Activated CD4-positive, alpha-beta T cell treated with anti-CD3 and anti-CD28 coated beads, Interleukin-2, amount 10 ng/mL, durations not matched to agents 24 days and 14 days (primary cell): ENCODE measurements at regions not wholly inside any gene's neighbourhood (a gene's known extent, or its start where the extent isn't known, plus 50 kb on each side); places are given as distances from the start of the nearest gene placed in this dataset.
A peak's percentile ranks its signal among the peaks of the same experiment; 100 is the strongest.
"Not testable (repeated sequence)": the region's sequence is repeated elsewhere in the genome, so short reads cannot be mapped to it uniquely, and the experiment has no call there.

Experiments used
- DNase-seq: peaks from one replicate; pipeline ENCODE4 v3.0.0; 2022
- H3K27ac Mint-ChIP-seq: one replicate; pipeline ENCODE4 v1.8.0; 2022; ENCODE audit warnings: mild to moderate bottlenecking, mixed read lengths
- H3K27me3 Mint-ChIP-seq: one replicate; pipeline ENCODE4 v1.8.0; 2022; ENCODE audit warnings: mixed read lengths
- H3K36me3 Mint-ChIP-seq: one replicate; pipeline ENCODE4 v1.8.0; 2022; ENCODE audit warnings: low read depth, mild to moderate bottlenecking, mixed read lengths
- H3K4me1 Mint-ChIP-seq: one replicate; pipeline ENCODE4 v1.8.0; 2021; ENCODE audit warnings: mixed read lengths
- H3K4me3 Mint-ChIP-seq: one replicate; pipeline ENCODE4 v1.8.0; 2022; ENCODE audit warnings: mild to moderate bottlenecking, moderate library complexity, mixed read lengths
- H3K9me3 Mint-ChIP-seq: one replicate; pipeline ENCODE4 v1.8.0; 2021; ENCODE audit warnings: mixed read lengths
- intact Hi-C: fragments of 100-400 bp; cut with micrococcal nuclease; formaldehyde crosslinking; loops from one replicate; pipeline ENCODE4 v1.15.1; 2023

DNA sequence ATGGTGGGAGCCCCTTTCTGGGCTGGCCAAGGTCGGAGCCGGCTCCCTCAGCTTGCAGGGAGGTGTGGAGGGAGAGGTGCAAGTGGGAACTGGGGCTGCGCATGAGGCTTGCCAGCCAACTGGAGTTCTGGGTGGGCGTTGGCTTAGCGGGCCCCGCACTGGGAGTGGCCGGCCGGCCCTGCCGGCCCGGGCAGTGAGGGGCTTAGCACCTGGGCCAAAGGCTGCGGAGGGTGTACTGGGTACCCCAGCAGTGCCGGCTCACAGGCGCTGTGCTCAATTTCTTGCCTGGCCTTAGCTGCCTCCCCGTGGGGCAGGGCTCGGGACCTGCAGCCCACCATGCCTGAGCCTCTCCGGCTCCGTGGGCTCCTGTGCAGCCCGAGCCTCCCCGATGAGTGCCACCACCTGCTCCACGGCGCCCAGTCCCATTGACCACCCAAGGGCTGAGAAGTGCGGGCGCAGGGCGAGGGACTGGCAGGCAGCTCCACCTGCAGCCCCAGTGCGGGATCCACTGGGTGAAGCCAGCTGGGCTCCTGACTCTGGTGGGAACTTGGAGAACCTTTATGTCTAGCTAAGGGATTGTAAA lies 113.1 kb downstream of the PSAT1 start:
- DNase-seq, intact Hi-C loops, H3K9me3 Mint-ChIP-seq, H3K4me1 Mint-ChIP-seq, H3K4me3 Mint-ChIP-seq, H3K36me3 Mint-ChIP-seq, H3K27ac Mint-ChIP-seq, H3K27me3 Mint-ChIP-seq: not testable (repeated sequence)

DNA sequence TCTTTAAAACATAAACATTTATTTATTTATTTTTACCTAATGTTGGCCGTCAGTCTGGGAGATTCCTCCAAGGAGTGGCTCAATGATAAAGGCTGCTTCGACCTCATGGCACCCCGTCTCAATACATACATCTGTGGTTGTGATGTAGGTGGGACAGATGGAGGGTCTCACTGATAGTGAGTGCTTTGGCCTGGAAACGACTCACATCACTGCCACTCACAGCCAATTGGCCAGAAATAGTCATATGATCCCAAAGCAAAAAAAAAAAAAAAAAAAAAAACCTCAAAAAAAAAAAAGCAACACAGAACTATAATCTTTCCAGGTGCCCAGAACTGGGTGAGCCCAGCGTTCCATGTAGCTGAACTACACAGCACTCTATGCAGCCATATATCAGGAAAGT lies 125.4 kb downstream of the PSAT1 start:
- DNase-seq, result no peak
- intact Hi-C loops, result no loop called here
- Mint-ChIP-seq H3K27me3 (peaks cover 9% of the 10 kb centered on the region), H3K4me3 (no peak overlapping the region), H3K36me3 (no peaks in the 10 kb centered on the region), H3K9me3 (peaks cover 2% of the 10 kb centered on the region), H3K4me1 (no peaks in the 10 kb centered on the region), H3K27ac (no peak overlapping the region)

DNA sequence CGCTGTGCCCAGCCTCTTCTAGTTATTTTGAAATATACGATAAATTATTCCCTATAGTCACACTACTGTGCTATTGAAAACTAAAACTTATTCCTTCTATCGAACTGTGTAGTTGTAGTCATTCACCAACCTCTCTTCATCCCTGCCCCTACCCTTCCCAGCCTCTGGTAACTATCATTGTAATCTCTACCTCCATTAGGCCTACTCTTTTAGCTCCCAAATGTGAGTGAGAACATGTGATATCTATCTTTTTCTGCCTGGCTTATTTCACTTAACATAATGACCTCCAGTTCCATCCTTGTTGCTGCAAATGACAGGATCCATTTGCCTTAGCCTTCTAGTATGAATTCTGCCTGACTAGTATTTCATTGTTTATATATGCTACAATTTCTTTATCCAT lies 127.4 kb downstream of the PSAT1 start:
- Mint-ChIP-seq H3K4me1 (peaks cover 8% of the 10 kb centered on the region), H3K27me3 (peaks cover 7% of the 10 kb centered on the region), H3K4me3 (no peak overlapping the region), H3K27ac (no peak overlapping the region), H3K36me3 (no peaks in the 10 kb centered on the region), H3K9me3 (peaks cover 9% of the 10 kb centered on the region)
- intact Hi-C loops, result no loop called here
- no peak for DNase-seq

DNA sequence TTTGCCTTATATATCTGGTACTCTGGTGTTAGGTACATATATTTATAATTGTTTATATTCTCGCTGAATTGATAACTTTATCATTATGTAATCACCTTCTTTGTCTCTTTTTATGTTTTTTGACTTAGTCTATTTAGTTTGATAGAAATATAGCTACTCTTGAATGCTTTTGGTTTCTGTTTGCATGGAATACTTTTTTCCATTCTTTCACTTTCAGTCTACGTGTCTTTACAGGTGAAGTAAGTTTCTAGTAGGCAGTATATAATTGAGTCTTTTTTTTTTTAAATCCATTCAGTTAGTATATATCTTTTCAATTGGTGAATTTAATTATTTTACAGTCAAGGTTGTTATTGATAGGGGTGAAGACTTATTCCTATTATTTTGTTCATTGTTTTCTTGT lies 131.7 kb downstream of the PSAT1 start:
- Mint-ChIP-seq H3K9me3 (peaks cover 10% of the 10 kb centered on the region), H3K4me3 (peak overlapping the region; percentile 14), H3K36me3 (no peaks in the 10 kb centered on the region), H3K4me1 (peaks cover 8% of the 10 kb centered on the region), H3K27ac (no peak overlapping the region), H3K27me3 (peaks cover 9% of the 10 kb centered on the region)
- intact Hi-C loops, result no loop called here
- no peak for DNase-seq

DNA sequence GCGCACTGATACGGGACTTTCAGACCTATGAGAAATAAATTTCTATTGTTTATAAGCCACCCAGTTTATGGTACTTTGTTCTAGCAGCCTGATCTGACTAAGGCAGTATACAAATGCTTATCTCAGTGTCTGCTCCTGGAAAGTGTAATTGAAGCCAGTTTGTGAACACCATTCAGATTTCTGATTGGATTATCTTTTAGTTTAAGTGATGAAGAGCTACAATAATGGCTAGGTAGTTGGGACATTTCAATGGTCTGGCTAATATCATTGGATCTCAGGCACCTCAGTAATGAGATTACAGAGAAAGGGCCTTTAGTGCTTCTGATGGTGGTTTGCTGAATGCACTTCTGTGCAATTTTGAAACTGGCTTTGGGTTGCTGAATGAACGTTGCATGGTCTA lies 133.5 kb downstream of the PSAT1 start:
- Mint-ChIP-seq H3K27me3 (peaks cover 9% of the 10 kb centered on the region), H3K9me3 (peaks cover 10% of the 10 kb centered on the region), H3K4me1 (peaks cover 8% of the 10 kb centered on the region), H3K27ac (no peak overlapping the region), H3K36me3 (no peaks in the 10 kb centered on the region), H3K4me3 (no peak overlapping the region)
- no peak for DNase-seq
- intact Hi-C loops, result no loop called here

DNA sequence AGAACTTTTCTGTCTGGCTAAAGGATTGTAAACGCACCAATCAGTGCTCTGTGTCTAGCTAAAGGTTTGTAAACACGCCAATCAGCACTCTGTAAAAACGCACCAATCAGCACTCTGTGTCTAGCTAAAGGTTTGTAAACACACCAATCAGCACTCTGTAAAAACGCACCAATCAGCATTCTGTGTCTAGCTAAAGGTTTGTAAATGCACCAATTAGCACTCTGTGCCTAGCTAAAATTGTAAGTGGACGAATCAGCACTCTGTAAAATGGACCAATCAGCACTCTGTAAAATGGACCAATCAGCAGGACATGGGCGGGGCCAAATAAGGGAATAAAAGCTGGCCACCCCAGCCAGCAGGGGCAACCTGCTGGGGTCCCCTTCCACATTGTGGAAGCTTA lies 134.1 kb downstream of the PSAT1 start:
- H3K36me3 Mint-ChIP-seq, H3K4me1 Mint-ChIP-seq, H3K27ac Mint-ChIP-seq, H3K27me3 Mint-ChIP-seq, H3K4me3 Mint-ChIP-seq, DNase-seq, intact Hi-C loops: not testable (repeated sequence)
- H3K9me3 Mint-ChIP-seq, result peaks cover 10% of the 10 kb centered on the region

DNA sequence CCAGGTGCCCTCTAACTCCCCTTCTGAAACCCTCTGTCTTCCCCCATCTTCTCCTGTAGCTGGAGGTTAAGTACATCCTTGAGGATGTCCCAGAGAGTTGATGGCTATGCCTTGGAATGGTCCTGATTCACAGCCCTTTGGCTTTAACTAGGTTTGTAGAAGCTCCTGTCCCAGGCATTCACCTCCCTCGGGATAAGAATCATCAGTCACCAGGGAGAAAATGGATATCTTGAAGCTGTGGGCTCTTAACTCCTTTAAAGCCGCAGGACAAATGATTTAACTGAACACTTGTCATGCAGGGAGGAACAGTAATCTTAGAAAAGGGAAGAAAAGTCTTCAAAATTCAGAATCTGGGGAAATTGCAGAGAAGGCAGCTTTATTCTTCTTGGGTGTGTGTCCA lies 139.9 kb downstream of the PSAT1 start:
- no peak overlapping the region for H3K27ac Mint-ChIP-seq
- peaks cover 6% of the 10 kb centered on the region for H3K4me1 Mint-ChIP-seq
- H3K36me3 Mint-ChIP-seq, result no peaks in the 10 kb centered on the region
- no peaks in the 10 kb centered on the region for H3K9me3 Mint-ChIP-seq
- peaks cover 10% of the 10 kb centered on the region for H3K27me3 Mint-ChIP-seq
- intact Hi-C loops, result no loop called here
- no peak for DNase-seq
- H3K4me3 Mint-ChIP-seq, result no peak overlapping the region

DNA sequence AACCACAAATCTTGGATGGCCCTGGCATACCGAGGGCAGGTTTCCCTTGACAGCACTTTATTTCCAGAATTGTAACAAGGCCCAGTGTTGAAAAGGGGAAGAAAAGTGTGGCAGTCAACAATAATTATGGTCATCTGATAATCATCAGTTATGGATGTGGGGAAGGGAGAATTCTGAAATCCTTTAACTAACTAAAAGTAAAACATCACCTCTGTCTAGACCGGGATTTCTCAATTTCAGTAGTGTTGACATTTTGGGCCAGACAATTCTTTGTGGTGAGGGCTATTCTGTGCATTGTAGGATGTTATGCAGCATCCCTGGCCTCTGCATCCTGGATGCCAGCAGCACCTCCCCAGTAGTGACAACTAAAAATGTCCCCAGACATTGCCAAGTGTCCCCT lies 140.4 kb downstream of the PSAT1 start:
- intact Hi-C loops, result no loop called here

DNA sequence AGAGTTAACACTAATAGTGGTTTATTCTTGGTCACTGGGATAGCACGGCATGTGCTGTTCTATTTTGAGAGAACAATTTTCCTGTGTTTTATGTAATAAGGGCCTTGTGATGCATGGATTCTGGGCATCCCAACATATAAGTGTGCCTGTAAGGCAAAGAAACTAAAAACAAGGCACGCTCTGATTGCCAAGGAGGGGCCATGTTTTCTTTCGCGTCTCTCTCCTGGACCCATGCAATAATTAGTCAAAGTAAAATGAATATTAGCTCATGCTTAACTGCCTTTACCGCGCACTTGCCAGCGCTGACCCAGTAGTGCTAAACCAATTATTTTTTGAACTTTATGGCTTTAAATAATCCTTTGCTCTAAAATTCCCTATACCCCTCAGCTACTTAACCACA lies 140.9 kb downstream of the PSAT1 start:
- Mint-ChIP-seq H3K9me3 (no peaks in the 10 kb centered on the region), H3K4me3 (no peak overlapping the region), H3K27ac (no peak overlapping the region), H3K4me1 (peaks cover 6% of the 10 kb centered on the region), H3K27me3 (peaks cover 10% of the 10 kb centered on the region), H3K36me3 (no peaks in the 10 kb centered on the region)
- intact Hi-C loops, result no loop called here
- no peak for DNase-seq

More for the DNA sequence above, 140.4 kb downstream of the PSAT1 start:
- Mint-ChIP-seq H3K27ac (no peak overlapping the region), H3K4me3 (no peak overlapping the region), H3K4me1 (peaks cover 6% of the 10 kb centered on the region), H3K27me3 (peaks cover 10% of the 10 kb centered on the region), H3K9me3 (no peaks in the 10 kb centered on the region), H3K36me3 (no peaks in the 10 kb centered on the region)
- DNase-seq, result no peak

DNA sequence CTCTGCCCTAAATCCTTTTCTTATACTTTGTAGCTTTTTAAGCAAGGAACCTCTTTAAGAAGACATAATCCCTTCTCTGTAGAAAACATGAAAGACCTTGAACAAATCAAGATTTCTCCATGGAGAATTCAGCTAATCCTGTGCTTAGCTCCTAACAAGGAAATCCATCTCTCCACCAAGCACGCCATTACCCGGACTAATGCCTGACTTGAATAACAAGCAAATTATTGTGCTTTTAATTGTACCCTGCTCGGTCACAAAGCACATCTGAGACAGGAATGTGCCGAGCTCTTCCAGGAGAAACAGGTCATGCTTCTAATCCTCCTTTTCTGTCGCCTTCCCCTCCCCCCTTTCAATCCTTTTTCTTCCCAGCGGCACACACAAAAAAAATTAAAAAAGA lies 141.3 kb downstream of the PSAT1 start:
- Mint-ChIP-seq H3K4me3 (no peak overlapping the region), H3K9me3 (no peaks in the 10 kb centered on the region), H3K36me3 (no peaks in the 10 kb centered on the region), H3K27me3 (peaks cover 10% of the 10 kb centered on the region), H3K4me1 (peaks cover 6% of the 10 kb centered on the region), H3K27ac (no peak overlapping the region)
- intact Hi-C loops, result no loop called here
- no peak for DNase-seq

DNA sequence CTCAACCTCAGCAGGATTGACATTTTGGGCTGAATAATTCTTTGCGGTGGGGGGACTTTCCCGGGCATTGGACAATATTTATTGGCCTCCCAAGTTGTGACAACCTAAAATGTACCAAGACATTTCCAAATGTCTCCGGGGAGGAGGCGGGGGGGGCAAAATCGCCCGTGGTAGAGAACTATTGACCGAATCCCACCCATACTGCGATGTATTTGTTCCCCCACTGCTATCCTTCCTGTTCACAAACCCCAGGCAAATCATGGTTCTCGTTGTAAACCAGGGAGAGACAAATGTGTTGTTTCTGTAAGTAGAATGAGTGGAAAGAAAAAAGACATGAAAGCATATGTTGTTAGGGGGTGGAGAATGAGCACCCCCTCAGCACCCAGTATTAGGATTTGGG lies 141.9 kb downstream of the PSAT1 start:
- Mint-ChIP-seq H3K4me1 (peaks cover 6% of the 10 kb centered on the region), H3K27ac (no peak overlapping the region), H3K9me3 (no peaks in the 10 kb centered on the region), H3K27me3 (peaks cover 10% of the 10 kb centered on the region), H3K4me3 (no peak overlapping the region), H3K36me3 (no peaks in the 10 kb centered on the region)
- intact Hi-C loops, result no loop called here
- DNase-seq, result no peak

DNA sequence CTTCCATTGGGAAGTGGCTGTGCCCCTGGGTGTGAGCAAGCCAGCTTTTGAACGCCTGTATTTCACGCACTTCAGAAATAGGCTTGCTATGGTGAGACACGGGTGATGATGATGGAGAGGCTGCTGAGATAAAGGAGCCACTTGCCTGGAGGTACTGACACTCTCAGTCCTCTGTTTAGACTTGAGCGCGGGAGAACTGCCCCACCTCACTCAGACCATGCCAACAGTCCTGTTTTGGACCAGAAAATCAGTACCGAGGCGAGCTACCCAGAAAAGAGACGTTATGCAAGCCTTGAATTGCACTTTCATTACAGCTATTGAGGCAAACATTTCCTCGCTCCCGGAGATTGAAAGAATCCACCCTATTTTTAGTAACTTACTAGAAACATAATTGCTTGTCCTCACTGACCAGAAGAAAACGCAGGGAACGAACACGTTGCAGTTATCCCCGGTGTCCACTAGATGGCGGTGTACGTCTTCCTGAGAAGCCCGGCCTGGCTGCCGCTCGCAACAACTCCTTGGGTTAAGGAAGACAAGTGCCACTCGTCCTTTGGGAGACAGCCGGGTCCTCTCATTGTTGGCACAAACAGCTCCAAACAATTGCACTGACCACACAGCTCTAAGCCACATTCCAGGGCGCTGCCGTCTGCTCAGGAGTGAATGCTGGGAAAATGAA lies 142.4 kb downstream of the PSAT1 start:
- intact Hi-C loops, result no loop called here
- Mint-ChIP-seq H3K27me3 (peaks cover 10% of the 10 kb centered on the region), H3K4me1 (peaks cover 6% of the 10 kb centered on the region), H3K9me3 (no peaks in the 10 kb centered on the region), H3K27ac (no peak overlapping the region), H3K36me3 (no peaks in the 10 kb centered on the region), H3K4me3 (no peak overlapping the region)
- peak; percentile 88 for DNase-seq

DNA sequence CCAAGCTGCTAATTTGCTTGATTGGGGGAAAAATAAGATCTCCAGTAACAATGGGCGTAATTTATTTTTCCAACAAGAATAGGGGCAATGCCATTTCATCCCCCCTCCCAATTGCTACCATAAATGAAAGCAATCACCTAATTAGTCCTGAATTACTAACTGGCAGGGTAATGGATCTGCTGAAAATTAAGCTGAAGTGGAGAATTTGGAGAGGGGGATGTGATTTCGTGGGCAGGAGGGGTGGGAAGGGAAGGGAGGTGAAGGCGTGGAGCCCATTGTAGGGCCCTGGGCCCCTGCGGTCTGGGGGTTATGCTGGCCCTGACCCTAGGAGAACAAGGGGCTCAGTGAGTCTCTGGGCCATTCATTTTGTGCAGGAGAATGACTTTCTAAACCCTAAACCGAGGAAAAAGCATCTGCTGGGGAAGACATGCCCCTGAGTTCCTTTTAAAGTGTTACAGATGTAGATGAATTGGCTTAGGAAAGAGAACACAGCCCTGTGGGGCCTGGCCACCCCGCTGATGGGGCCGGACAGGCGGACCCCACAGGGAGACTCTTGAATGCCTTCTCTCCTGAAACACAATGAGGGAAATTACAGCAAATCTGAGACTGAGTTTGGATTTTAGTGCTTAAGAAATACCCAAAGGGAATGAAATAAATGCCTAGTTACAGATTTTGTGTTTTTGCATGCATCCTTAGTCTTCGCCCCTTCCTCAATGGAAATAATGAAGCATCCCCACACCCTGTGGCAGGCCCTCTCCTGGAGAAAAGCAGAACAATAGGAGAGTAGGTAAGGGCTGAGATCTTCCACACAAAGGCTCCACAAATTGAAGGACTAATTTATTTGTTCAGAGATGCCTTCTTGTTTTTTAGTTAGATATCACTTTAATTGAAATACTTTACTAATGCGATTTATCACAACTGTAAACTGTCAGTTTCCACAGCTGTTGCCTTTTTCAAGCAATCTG lies 143.2 kb downstream of the PSAT1 start:
- H3K27ac Mint-ChIP-seq, result no peak overlapping the region
- intact Hi-C loops, result no loop called here
- H3K27me3 Mint-ChIP-seq, result peaks cover 10% of the 10 kb centered on the region

DNA sequence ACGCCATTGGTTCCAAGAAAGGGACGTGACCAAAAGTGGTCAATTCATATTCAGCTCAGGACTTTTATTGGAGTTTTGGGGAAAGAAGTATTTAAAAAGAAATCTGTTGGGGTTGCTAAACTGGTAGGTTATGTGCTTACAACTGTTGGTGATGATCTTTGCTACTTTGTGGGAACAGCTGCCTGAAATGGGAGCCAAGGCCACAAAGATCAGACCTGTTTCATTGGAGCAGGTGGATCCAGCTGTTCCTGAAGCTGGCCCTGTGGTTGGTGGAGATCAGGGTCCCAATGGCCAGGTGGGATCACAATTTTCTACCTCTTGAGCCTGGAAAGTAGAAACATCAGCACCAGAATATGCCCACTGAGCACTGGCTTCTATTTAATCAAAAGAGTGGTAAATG lies 144.5 kb downstream of the PSAT1 start:
- intact Hi-C loops, result no loop called here
- H3K4me1 Mint-ChIP-seq, result peaks cover 6% of the 10 kb centered on the region
- H3K27me3 Mint-ChIP-seq, result peaks cover 8% of the 10 kb centered on the region
- no peak for DNase-seq
- H3K9me3 Mint-ChIP-seq, result no peaks in the 10 kb centered on the region
- no peak overlapping the region for H3K27ac Mint-ChIP-seq
- no peak overlapping the region for H3K4me3 Mint-ChIP-seq
- H3K36me3 Mint-ChIP-seq, result no peaks in the 10 kb centered on the region

More for the DNA sequence above, 143.2 kb downstream of the PSAT1 start:
- H3K4me1 Mint-ChIP-seq, result peaks cover 6% of the 10 kb centered on the region
- no peak for DNase-seq
- no peaks in the 10 kb centered on the region for H3K36me3 Mint-ChIP-seq
- H3K9me3 Mint-ChIP-seq, result no peaks in the 10 kb centered on the region
- no peak overlapping the region for H3K4me3 Mint-ChIP-seq
